HT1080 (cell line): ENCODE measurements at regions not wholly inside any gene's neighbourhood (a gene's known extent, or its start where the extent isn't known, plus 50 kb on each side); places are given as distances from the start of the nearest gene placed in this dataset.

Experiments
- DNase-seq: peaks from one replicate; pipeline ENCODE4 v3.0.0-alpha.2; 2015; ENCODE audit warnings: low read depth

DNA sequence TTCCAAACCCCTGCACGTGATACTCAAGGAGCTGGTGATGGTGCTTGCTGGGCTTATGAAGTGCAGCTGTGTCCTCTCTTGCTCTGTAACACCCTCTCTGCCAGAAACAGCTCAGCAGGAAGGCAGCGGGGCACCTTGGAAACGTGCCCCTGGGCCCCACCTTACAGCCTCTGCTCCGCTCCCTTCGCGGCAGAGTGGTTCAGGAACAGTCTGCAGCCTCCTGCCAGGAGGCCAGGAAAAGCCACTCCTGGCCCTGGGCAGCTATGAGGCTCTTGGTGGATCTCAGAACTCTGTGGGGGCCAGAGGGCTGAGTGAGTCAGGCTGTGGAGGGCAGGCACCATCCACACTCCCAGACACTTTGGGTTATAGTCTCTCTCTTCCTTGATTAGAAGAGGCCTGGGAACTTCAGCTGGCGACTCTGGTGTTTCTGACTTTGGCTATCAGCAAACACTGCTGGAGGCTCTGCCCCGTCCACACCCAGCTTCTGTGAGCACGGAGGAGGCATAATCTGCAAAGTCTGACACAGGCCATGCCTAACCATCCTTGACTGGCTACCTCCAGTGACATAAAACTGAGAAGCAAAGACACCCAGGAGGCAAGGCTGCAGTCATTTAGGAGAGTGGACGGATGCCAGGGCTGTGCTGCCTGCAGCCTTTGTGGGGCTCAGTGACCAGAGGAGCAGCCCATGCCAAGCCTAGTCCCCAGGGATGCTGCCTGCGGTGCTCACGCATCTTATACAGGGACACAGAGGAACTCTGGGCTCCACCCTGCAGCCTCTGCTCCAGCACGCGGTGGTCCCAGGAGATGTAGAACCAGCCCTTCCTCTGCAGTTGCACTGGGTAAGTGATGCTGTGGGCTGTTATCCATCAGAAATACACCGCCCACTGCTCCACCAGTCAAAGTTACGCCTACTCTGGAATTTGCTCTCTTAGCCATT lies 65.3 kb downstream of the METRNL start:
- no peak for DNase-seq

DNA sequence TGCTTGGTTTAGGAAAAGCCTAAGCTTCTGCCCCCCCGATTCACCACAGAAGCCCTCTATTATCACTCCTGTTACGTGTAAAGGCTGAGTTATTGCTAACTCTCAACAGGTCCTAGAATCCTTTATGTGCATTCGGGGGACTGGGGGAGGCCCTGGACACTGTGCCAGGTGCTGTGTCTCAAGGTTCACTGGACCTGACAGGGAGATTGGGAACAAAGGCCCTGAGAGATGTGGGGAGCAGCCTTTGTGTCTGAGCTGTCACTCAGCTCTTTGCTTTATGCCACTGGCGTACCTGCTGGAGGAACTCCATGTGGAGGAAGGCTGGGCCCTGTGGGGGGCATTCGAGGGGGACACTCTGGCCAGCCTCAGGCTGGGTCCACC lies 65.9 kb downstream of the METRNL start:
- no peak for DNase-seq

GRCh38 chr17:83145831-83146230 lies 66.4 kb downstream of the METRNL start:
- no peak for DNase-seq

GRCh38 chr17:83146347-83146746 lies 66.9 kb downstream of the METRNL start:
- no peak for DNase-seq

GRCh38 chr17:83147280-83147679 lies 67.9 kb downstream of the METRNL start:
- no peak for DNase-seq

GRCh38 chr17:83148317-83149028 lies 69.1 kb downstream of the METRNL start:
- no peak for DNase-seq

GRCh38 chr17:83149029-83149725 lies 69.8 kb downstream of the METRNL start:
- DNase-seq: no peak

GRCh38 chr17:83149761-83150251 lies 70.4 kb downstream of the METRNL start:
- DNase-seq: no peak

DNA sequence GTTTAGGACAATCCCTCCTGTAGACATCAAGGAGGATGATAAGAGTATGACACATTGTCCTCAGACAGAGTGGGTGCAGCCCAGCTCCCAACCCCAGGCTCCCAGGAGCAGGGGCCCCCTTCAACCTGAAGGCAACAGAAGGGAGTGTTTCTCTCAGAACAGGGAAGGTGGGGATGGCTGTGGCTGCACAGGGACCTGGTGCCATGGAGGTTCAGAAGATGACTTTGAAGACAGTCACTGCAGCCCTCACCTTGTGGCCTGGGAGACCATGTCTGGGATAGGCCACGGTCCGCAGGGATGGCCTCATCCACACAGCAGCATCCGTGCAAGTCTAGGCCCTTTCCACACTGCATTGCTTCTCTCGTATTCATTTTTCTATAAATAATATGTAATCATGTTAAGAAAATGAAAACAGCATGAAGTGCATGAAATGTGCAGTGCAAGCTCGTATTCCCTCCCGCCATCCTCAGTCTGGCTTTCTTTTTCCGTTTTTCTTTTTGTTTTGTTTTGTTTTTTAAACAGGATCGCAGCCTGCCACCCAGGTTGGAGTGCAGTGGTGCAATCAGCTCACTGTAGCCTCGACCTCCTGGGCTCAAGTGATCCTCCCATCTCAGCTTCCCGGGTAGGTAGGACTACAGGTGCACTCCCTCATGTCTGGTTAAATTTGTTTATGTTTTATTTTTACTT lies 71.1 kb downstream of the METRNL start:
- no peak for DNase-seq

- no peak for DNase-seq
These were observed 71.6 kb downstream of the METRNL start for GRCh38 chr17:83151056-83151441.

DNA sequence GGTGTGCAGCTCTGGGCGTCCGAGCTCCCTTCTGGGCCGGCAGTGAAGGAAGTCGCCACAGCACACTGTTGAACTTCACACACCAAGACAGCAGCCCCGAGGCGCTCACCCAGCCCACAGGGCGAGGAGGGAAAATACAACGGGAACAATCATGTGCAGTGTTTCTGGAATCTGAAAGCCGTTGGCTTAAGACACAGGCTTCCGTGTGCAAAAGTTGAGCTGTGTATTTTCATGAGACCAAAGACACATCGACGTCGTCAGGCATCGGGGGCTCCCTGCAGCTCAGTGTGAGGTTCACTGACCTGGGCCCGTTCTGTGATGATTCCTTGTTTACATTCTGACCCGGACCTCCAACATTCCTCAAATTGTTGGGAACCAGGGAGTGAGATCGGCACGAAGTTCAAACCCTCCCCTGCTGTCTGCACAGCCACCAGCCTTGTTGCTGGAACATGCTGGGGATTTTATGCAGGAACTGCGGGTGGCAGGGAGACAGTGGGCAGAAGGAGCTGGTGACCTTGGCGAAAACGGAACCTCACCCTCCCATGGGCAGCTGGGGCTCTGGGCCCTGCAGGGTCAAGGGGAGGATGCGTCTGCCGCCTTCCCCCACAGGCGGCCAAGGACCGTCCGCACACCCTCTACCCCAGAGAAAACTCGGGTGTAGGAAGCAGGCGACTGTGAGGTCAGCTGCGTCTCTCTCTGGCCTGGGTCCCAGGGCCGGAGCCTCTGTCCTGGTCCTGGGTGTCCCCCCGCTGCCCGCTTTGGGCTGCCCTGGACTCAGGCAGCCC lies 72.2 kb downstream of the METRNL start:
- DNase-seq: no peak

- DNase-seq: no peak
These were observed 72.9 kb downstream of the METRNL start for GRCh38 chr17:83152227-83152744.

- no peak for DNase-seq
These were observed 73.6 kb downstream of the METRNL start for GRCh38 chr17:83152745-83153611.

DNA sequence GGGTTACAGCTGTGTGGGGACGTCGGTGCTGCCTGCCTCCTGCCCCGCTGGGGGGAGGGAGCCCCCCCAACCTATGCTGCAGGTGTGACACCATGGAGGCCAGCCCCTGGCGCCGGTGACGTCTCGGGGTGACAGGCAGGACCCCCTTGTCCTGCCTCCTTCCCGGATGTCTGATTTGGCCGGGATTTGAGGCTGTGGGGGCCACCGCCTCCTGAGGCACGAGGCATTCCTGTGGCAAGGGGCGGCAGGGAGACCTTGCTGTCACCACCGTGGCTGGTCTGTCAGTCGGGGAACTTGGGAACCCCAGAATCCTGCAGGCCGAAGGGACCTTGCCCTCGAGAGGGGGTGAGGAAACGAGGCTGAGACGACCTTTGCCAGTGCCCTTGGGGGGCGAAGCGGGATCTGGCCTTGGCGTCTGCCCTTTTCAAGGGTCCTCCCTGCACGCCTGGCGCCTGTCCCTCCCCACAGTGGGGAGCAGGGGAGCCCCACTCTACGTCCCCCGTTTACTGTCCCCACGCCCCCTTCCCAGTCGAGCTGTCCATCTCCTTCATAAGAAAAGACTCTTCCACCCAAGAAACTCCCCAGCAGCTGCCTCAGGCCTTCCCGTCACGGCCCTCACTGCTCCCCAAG lies 74.4 kb downstream of the METRNL start:
- no peak for DNase-seq

GRCh38 chr17:83154311-83155127 lies 75.1 kb downstream of the METRNL start:
- DNase-seq: no peak

DNA sequence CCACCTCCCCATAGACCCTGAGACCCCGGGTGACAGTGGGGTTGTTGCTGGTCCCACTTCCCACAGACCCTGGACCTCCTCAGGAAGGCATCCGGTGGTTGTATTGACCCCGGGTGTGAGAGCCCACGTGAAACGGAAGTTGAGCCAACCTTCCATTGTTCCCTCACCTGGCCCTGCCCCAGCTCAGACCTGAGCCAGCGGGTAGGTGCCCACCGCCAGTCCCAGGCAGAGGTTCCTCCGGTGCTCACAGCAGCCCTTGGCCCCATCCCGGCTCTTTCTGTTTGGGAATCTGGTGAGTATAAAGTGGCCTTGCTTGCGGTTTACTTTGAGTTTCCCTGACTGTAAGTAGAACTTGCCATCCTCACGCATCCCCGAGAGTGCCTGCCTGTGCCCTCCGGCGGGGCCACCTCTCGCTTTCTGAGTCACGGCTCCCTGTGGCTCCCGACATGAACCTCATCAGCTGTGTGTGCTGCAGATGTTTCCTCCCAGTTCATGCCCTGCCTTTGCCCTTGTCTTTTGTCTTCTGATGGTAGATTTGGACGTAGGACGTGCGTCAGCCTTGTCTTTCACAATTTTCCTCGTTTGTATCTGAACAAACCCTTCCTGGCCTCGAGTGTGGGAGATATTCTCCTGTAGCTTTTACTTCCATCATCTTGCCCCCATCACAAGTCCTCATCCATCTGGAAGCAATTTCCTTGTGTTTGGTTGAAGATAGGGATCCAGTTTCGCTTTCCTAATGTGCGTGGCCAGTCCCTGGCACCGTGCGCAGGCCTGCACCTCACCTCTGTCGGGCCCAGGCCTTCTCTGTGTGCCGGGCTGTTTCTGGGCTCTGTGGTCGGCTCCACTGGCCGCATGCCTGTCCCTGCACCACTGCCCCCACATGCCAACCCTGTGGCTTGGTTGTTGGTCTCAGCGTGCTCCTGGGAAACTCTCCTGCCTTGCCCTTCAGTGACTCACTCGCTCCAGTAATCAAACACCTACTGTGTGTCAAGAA lies 76.0 kb downstream of the METRNL start:
- peak; percentile 75 for DNase-seq

- DNase-seq: no peak
These were observed 77.0 kb downstream of the METRNL start for GRCh38 chr17:83156408-83156807.
